Liver (tissue), 8 donors: ENCODE measurements at regions not wholly inside any gene's neighbourhood (a gene's known extent, or its start where the extent isn't known, plus 50 kb on each side); places are given as distances from the start of the nearest gene placed in this dataset.
A peak's percentile ranks its signal among the peaks of the same experiment; 100 is the strongest.

Source experiments
- DNase-seq: peaks from one replicate; pipeline ENCODE4 v3.0.0-alpha.2; 2017; ENCODE audit warnings: low spot score
- H3K27ac ChIP-seq, 2 donors: one replicate each; pipeline ENCODE4 v1.7.0; 2013; ENCODE audit warnings: inconsistent platforms in 2 of 2, low read length in 2 of 2, control low read depth in 1 of 2, low read depth in 1 of 2, mild to moderate bottlenecking in 1 of 2
- H3K27me3 ChIP-seq, 4 donors: one replicate each; pipeline versions ENCODE4 v1.6.1 to v1.7.0; 2013; ENCODE audit warnings: low read length in 3 of 4, inconsistent platforms in 1 of 4, mild to moderate bottlenecking in 1 of 4, moderate library complexity in 1 of 4; ENCODE audit not compliant: control insufficient read depth in 4 of 4, insufficient read depth in 4 of 4
- H3K36me3 ChIP-seq, 4 donors: one replicate each; pipeline versions ENCODE4 v1.6.1 to v1.7.0; 2013; ENCODE audit warnings: low read length in 3 of 4, mild to moderate bottlenecking in 3 of 4, low read depth in 1 of 4, moderate library complexity in 1 of 4; ENCODE audit not compliant: control insufficient read depth in 4 of 4, insufficient read depth in 3 of 4
- H3K4me1 ChIP-seq, 4 donors: one replicate each; pipeline versions ENCODE4 v1.6.1 to v1.7.0; 2013; ENCODE audit warnings: low read length in 3 of 4, mild to moderate bottlenecking in 3 of 4, moderate library complexity in 1 of 4; ENCODE audit not compliant: control insufficient read depth in 4 of 4, insufficient read depth in 4 of 4
- H3K4me3 ChIP-seq, 3 donors: one replicate each; pipeline versions ENCODE4 v1.6.1 to v1.7.0; 2013; ENCODE audit warnings: low read length in 3 of 3, control low read depth in 1 of 3, low read depth in 1 of 3, mild to moderate bottlenecking in 1 of 3
- H3K9ac ChIP-seq, 2 donors: one replicate each; pipeline ENCODE4 v1.7.0; 2013; ENCODE audit warnings: low read length in 2 of 2, mild to moderate bottlenecking in 2 of 2, moderate library complexity in 2 of 2, control low read depth in 1 of 2, low read depth in 1 of 2
- H3K9me3 ChIP-seq, 4 donors: one replicate each; pipeline versions ENCODE4 v1.6.1 to v1.7.0; 2013; ENCODE audit warnings: low read length in 3 of 4; ENCODE audit not compliant: control insufficient read depth in 4 of 4
- FOXA1 ChIP-seq: IDR thresholded peaks from 2 replicates; pipeline ENCODE4 v1.6.1; 2016; ENCODE audit warnings: antibody characterized with exemption
- GABPA ChIP-seq, 2 donors: IDR thresholded peaks in 1 of 2; conservative IDR thresholded peaks in 1 of 2; 2 replicates each; pipeline ENCODE4 v1.6.1; 2016; ENCODE audit warnings: antibody characterized with exemption in 2 of 2, mild to moderate bottlenecking in 1 of 2, moderate library complexity in 1 of 2
- HNF4A ChIP-seq, 2 donors: conservative IDR thresholded peaks; 2 replicates each; pipeline ENCODE4 v1.6.1; 2016; ENCODE audit warnings: antibody characterized with exemption in 2 of 2, mild to moderate bottlenecking in 2 of 2
- JUND ChIP-seq, 2 donors: IDR thresholded peaks; 2 replicates each; pipeline ENCODE4 v1.6.1; 2016; ENCODE audit warnings: antibody characterized with exemption in 2 of 2
- NR2F2 ChIP-seq: IDR thresholded peaks from 2 replicates; pipeline ENCODE4 v1.6.1; 2016; ENCODE audit warnings: antibody characterized with exemption
- RAD21 ChIP-seq, 2 donors: IDR thresholded peaks; 2 replicates each; pipeline ENCODE4 v1.6.1; 2016; ENCODE audit warnings: antibody characterized with exemption in 2 of 2, mild to moderate bottlenecking in 2 of 2
- RXRA ChIP-seq, 2 donors: IDR thresholded peaks; 2 replicates each; pipeline ENCODE4 v1.6.1; 2017 to 2018; ENCODE audit warnings: antibody characterized with exemption in 2 of 2, mild to moderate bottlenecking in 1 of 2
- SP1 ChIP-seq: IDR thresholded peaks from 2 replicates; pipeline ENCODE4 v1.6.1; 2018; ENCODE audit warnings: antibody characterized with exemption, mild to moderate bottlenecking
- TAF1 ChIP-seq: conservative IDR thresholded peaks from 2 replicates; pipeline ENCODE4 v1.6.1; 2016; ENCODE audit warnings: antibody characterized with exemption, mild to moderate bottlenecking
- YY1 ChIP-seq: IDR thresholded peaks from 2 replicates; pipeline ENCODE4 v1.6.1; 2016; ENCODE audit warnings: antibody characterized with exemption, mild to moderate bottlenecking
- WGBS: extraction: QIAGEN DNeasy Blood & Tissue Kit; methylation state at CpG from one replicate; pipeline ENCODE4 v1.1.7; 2013; 5-methylcytosine and 5-hydroxymethylcytosine counted together
- TF ChIP-seq, protein P1 (sequence below): IDR thresholded peaks from 2 replicates; pipeline ENCODE4 v1.6.1; 2016; ENCODE audit warnings: antibody characterized with exemption
- TF ChIP-seq, protein P2 (sequence below): fragments of 150-350 bp; IDR thresholded peaks from 2 replicates; pipeline ENCODE4 v1.5.1; 2017; ENCODE audit warnings: improper control_type of control experiment, low read depth, low read length; ENCODE audit not compliant: missing input control
- TF ChIP-seq, protein P3 (sequence below): IDR thresholded peaks from 2 replicates; pipeline ENCODE4 v1.6.1; 2016; ENCODE audit warnings: antibody characterized with exemption, mild to moderate bottlenecking
- donor health status: healthy.
- donor health status: healthy.
- donor health status: healthy.
- donor health status: healthy.
- donor health status: healthy.

- no peak for TF ChIP-seq RAD21 (IDR thresholded peaks at IDR 0.05)
- no peak for TF ChIP-seq SP1
- TF ChIP-seq, protein P1, sequence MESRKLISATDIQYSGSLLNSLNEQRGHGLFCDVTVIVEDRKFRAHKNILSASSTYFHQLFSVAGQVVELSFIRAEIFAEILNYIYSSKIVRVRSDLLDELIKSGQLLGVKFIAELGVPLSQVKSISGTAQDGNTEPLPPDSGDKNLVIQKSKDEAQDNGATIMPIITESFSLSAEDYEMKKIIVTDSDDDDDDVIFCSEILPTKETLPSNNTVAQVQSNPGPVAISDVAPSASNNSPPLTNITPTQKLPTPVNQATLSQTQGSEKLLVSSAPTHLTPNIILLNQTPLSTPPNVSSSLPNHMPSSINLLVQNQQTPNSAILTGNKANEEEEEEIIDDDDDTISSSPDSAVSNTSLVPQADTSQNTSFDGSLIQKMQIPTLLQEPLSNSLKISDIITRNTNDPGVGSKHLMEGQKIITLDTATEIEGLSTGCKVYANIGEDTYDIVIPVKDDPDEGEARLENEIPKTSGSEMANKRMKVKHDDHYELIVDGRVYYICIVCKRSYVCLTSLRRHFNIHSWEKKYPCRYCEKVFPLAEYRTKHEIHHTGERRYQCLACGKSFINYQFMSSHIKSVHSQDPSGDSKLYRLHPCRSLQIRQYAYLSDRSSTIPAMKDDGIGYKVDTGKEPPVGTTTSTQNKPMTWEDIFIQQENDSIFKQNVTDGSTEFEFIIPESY = no peak
- no peak for TF ChIP-seq RXRA (IDR thresholded peaks at IDR 0.05)
Measured at GRCh38 chr1:245052258-245052657, 102.5 kb upstream of the KIF26B start (continued).

GRCh38 chr1:245051349-245052221, 103.2 kb upstream of the KIF26B start:
- Histone ChIP-seq H3K27ac (peak overlapping the region in 1 of 2 donors; percentile 31), H3K4me3 (no peak overlapping the region), H3K4me1 (peaks cover 4 to 12% (median 9%) of the 10 kb centered on the region in 4 donors), H3K9ac (no peak overlapping the region), H3K27me3 (no peaks in the 10 kb centered on the region), H3K36me3 (no peaks in the 10 kb centered on the region), H3K9me3 (no peaks in the 10 kb centered on the region)
- WGBS = 37% methylated on average over 18 of the region's 18 CpGs
- TF ChIP-seq SP1 (peak; percentile 13), NR2F2 (no peak), JUND (IDR thresholded peaks at IDR 0.05) (no peak)
- peak; percentile 44 for DNase-seq

DNA sequence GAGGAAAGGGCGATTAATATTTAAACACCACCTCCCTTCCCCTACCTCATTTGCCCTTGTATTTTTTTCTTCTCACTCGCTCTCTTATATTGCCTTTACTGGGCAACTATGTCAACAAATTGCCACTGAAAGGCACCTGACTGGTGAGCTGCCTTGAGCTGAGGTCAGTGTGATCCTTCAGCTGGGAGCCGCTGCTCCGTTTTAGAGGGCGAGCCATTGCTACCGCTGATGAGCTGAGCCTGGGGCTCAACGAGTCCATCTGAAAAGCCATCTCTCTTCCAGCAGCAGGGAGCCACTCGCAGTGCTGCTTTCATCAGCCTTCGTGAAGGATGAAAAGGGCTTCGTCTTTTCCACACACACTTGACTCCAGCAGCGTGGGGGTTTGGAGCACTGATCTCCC, 108.0 kb upstream of the KIF26B start:
- no peak overlapping the region for H3K9ac ChIP-seq
- no peaks in the 10 kb centered on the region for H3K36me3 ChIP-seq
- H3K27ac ChIP-seq = no peak overlapping the region
- WGBS = 68% methylated on average over 11 of the region's 11 CpGs
- H3K9me3 ChIP-seq = no peaks in the 10 kb centered on the region
- DNase-seq = no peak
- peaks cover 6 to 37% (median 33%) of the 10 kb centered on the region in 4 donors for H3K4me1 ChIP-seq
- TF ChIP-seq HNF4A (conservative IDR thresholded peaks at IDR 0.05) (peak in 1 of 2 donors; percentile 5), RXRA (IDR thresholded peaks at IDR 0.05) (peak in 1 of 2 donors; percentile 12), RAD21 (IDR thresholded peaks at IDR 0.05) (no peak)
- no peak overlapping the region for H3K4me3 ChIP-seq
- no peaks in the 10 kb centered on the region for H3K27me3 ChIP-seq

- Histone ChIP-seq H3K9ac (no peak overlapping the region), H3K27me3 (no peaks in the 10 kb centered on the region), H3K36me3 (no peaks in the 10 kb centered on the region), H3K27ac (no peak overlapping the region), H3K9me3 (no peaks in the 10 kb centered on the region), H3K4me1 (peaks cover 8 to 35% (median 30%) of the 10 kb centered on the region in 4 donors), H3K4me3 (no peak overlapping the region)
- 89% methylated on average over 9 of the region's 9 CpGs for WGBS
- DNase-seq = no peak
- TF ChIP-seq, protein P2, sequence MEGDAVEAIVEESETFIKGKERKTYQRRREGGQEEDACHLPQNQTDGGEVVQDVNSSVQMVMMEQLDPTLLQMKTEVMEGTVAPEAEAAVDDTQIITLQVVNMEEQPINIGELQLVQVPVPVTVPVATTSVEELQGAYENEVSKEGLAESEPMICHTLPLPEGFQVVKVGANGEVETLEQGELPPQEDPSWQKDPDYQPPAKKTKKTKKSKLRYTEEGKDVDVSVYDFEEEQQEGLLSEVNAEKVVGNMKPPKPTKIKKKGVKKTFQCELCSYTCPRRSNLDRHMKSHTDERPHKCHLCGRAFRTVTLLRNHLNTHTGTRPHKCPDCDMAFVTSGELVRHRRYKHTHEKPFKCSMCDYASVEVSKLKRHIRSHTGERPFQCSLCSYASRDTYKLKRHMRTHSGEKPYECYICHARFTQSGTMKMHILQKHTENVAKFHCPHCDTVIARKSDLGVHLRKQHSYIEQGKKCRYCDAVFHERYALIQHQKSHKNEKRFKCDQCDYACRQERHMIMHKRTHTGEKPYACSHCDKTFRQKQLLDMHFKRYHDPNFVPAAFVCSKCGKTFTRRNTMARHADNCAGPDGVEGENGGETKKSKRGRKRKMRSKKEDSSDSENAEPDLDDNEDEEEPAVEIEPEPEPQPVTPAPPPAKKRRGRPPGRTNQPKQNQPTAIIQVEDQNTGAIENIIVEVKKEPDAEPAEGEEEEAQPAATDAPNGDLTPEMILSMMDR = no peak
- no peak for TF ChIP-seq RXRA (IDR thresholded peaks at IDR 0.05)
- TF ChIP-seq GABPA (IDR thresholded peaks at IDR 0.05 in 1 of 2, conservative IDR thresholded peaks at IDR 0.05 in 1 of 2) = no peak
- TF ChIP-seq, protein P3, sequence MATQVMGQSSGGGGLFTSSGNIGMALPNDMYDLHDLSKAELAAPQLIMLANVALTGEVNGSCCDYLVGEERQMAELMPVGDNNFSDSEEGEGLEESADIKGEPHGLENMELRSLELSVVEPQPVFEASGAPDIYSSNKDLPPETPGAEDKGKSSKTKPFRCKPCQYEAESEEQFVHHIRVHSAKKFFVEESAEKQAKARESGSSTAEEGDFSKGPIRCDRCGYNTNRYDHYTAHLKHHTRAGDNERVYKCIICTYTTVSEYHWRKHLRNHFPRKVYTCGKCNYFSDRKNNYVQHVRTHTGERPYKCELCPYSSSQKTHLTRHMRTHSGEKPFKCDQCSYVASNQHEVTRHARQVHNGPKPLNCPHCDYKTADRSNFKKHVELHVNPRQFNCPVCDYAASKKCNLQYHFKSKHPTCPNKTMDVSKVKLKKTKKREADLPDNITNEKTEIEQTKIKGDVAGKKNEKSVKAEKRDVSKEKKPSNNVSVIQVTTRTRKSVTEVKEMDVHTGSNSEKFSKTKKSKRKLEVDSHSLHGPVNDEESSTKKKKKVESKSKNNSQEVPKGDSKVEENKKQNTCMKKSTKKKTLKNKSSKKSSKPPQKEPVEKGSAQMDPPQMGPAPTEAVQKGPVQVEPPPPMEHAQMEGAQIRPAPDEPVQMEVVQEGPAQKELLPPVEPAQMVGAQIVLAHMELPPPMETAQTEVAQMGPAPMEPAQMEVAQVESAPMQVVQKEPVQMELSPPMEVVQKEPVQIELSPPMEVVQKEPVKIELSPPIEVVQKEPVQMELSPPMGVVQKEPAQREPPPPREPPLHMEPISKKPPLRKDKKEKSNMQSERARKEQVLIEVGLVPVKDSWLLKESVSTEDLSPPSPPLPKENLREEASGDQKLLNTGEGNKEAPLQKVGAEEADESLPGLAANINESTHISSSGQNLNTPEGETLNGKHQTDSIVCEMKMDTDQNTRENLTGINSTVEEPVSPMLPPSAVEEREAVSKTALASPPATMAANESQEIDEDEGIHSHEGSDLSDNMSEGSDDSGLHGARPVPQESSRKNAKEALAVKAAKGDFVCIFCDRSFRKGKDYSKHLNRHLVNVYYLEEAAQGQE = no peak
- TF ChIP-seq, protein P1 = no peak
- TF ChIP-seq SP1 = no peak
- no peak for TF ChIP-seq NR2F2
- no peak for TF ChIP-seq HNF4A (conservative IDR thresholded peaks at IDR 0.05)
- TF ChIP-seq YY1 = no peak
- no peak for TF ChIP-seq FOXA1
- TF ChIP-seq RAD21 (IDR thresholded peaks at IDR 0.05) = no peak
- TF ChIP-seq TAF1 = no peak
Measured at GRCh38 chr1:245046315-245046714, 108.5 kb upstream of the KIF26B start.
